ENCODE measurements at regions not wholly inside any gene's neighbourhood (a gene's known extent, or its start where the extent isn't known, plus 50 kb on each side); places are given as distances from the start of the nearest gene placed in this dataset.

DNA sequence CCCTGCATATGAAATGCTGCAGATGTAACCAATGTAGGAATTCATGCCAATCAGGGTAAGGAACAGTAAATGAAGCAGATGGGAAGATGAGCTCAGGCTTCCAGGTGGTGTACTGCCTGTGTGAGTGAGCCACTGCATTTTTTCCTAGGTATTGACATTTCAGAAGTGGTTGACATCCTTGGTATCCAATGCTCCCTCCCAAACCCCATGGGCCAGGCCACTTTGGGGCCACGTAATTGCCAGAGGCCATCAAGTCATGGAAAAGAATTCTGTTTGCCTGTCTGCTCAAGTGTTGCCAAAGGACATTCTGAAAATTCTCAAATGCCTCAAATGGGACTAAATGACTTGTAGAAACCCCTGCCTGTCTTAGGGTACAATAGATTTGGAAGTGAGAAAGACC lies 384.6 kb downstream of the GATA3 start:
- TF ChIP-seq POLR2A (IDR thresholded peaks at IDR 0.05; ENCODE audit: low read depth, low read length) (no peak), TAF1 (IDR thresholded peaks at IDR 0.05; ENCODE audit: borderline replicate concordance, low read depth, low read length) (no peak), POLR2AphosphoS5 (IDR thresholded peaks at IDR 0.05; ENCODE audit: low read depth, low read length) (no peak)
